Retina (tissue), 1 donor: ENCODE measurements at regions not wholly inside any gene's neighbourhood (a gene's known extent, or its start where the extent isn't known, plus 50 kb on each side); places are given as distances from the start of the nearest gene placed in this dataset.
"Not testable (repeated sequence)": the region's sequence is repeated elsewhere in the genome, so short reads cannot be mapped to it uniquely, and the experiment has no call there.

ENCODE experiments used
- DNase-seq: peaks from one replicate; pipeline ENCODE4 v3.0.0-alpha.2; 2016

DNA sequence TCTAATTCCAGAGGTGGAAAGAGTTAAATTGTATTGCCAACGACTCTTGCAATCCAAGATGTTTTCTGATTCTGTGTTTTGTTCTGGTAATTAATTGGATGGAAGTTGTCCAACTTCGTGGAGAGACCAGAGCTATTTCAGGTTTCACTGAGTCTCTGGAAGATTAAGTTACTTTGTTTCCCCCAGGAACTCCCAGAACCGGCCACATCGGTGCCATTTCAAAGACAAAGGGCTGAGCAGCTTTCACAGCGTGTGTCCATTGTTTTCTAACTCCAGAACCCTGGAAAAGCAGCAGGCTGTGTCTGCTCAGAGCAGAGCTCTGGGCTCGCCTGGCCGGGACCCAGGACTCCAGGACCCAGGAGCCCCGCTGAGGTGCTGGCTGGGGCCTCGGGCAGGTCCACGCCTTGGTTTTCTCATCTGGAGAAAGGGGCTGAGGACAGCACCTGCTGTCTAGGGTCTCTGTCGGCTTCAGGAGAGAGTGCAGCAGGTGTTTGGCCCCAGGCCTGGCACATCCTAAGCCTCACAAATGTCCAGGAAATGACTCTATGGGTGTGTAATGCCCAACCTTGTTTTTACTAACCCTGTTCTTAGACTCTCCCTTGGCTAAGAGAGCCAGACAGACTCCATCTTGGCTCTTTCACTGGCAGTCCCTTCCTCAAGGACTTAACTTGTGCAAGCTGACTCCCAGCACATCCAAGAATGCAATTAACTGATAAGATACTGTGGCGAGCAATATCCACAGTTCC lies 86.0 kb upstream of the SFSWAP start:
- peak; percentile 47 for DNase-seq

DNA sequence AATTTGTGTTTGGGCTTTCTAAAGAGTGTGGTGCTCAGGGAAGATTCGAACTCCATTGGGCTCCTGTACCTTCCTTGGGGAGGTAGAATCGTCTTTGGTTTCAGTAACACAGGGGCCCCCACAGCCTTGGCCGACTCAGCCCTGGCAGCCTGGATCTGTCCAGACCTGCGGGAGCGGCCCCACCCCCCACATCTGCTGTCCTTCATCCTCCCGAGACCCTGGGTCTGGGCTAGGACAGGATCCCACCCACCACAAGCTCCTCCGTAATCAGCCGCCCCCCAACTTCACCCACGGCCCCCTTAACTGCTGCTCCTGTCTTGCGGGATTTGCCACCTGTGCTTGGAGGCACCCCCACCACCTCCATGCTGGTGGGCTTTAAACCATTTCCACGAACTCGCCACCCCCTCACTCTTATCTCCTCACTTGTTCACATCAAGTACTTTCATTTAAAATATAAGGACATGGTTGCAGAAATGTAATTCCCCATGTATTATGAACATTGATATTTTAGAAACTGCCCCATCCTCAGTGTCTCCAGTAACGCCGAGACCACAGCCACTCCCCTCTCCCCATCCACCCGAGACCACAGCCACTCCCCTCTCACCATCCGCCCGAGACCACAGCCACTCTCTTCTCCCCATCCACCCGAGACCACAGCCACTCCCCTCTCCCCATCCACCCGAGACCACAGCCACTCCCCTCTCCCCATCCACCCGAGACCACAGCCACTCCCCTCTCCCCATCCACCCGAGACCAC lies 84.7 kb upstream of the SFSWAP start:
- not testable (repeated sequence) for DNase-seq

- not testable (repeated sequence) for DNase-seq
Measured at GRCh38 chr12:131627151-131628022, 83.5 kb upstream of the SFSWAP start.

- no peak for DNase-seq
Measured at GRCh38 chr12:131628023-131628740, 82.7 kb upstream of the SFSWAP start.

DNA sequence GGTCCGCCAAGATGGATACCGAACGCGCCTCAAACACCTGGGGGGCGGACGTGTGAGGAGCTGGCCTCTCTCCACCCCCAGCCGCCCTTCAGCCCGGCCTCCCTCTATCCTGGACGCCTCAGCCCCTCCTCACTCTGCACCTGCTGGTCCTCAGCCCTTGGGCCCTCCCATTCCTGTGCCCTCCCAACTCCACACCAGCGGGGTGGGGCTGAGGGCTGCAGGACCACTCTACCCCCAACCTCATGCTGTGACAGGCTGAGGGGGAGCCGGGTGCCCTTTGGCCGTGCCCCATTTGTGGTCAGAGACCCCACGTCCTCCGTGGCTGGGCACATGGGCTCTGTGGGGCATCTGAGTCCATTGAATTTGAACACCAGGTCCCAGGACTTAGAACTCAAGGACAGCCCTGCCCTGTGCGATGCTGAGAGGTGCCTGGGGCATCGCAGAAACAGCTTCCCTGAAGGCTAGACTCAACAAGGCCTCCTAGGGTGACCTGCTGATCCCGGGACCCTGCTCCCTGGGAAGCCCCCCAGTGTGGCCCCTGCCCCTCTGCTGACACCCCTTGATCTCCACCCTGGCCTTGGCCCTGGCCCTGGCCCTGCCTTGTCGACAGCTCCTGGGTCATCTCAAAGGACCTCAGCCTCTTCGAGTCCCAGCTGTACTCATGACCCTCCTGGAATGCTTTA lies 82.0 kb upstream of the SFSWAP start:
- no peak for DNase-seq

DNA sequence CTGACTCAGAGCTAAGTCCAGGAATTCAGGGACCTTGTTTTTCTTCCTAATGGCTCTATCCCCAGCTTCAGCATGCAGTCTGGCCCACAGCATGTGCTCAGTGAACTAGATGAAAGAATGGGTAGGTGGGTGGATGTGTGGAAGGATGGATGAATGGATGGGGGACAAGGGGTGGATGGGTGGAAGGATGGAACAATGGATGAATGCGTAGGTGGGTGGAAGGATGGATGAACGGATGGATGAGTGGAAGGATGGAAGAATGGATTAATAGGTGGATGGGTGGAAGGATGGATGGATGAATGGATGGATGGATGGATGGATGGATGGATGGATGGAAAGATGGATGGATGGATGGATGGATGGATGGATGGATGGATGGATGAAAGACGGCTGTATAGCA lies 79.7 kb upstream of the SFSWAP start:
- DNase-seq: no peak

DNA sequence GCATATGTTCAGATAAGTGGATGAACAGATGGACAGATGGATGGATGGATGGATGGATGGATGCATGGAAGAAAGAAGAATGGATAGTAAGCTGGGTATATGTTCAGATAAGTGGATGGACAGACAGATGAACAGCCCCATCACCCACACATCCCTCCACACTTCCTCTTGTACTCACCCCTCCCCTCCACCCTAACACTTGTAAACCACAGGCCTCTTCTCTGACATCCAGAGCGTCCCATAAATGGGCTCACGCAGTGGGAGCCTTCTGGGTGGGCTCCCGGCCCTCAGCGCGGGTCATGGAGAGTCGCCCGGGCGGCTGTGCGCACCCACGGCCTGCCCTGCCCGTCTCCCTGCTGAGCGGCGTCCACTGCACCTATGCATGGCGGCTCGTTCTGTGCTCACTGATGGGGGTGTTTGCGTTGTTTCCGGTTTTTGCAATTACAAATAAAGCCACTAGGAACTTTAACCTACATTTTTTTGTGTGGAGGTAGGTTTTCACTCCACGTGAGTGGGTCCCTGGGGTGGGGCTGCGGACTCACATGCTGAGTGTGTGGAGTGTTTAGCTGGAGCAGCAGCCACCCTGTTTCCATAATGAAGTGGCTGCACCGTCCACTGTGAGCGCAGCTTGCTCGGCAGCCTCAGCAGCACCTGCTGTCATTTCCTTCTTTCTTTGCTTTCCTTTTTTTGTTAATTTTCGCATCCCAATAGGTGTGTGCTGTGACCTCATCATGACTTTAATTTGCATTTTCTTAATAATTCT lies 78.8 kb upstream of the SFSWAP start:
- DNase-seq: not testable (repeated sequence)

DNA sequence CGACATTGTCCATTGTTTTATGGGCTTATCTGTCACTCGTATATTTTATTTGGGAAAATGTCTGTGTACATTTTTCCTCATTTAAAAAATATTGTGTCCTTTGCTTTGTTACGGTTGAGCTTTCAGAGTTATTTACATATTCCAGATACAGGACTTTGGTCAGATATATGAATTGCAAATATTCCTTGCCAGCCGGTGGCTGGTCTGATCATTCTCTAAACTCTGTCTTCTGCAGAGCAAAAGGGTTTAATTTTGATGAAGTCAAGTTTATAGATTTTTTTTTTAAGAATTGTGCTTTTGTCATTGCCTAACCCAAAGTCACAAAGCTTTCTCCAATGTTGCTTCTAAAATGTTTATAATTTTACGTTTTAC lies 78.3 kb upstream of the SFSWAP start:
- DNase-seq: not testable (repeated sequence)

GRCh38 chr12:131633610-131634009 lies 77.3 kb upstream of the SFSWAP start:
- DNase-seq: not testable (repeated sequence)

- DNase-seq: no peak
Measured at GRCh38 chr12:131634037-131634436, 76.9 kb upstream of the SFSWAP start.

DNA sequence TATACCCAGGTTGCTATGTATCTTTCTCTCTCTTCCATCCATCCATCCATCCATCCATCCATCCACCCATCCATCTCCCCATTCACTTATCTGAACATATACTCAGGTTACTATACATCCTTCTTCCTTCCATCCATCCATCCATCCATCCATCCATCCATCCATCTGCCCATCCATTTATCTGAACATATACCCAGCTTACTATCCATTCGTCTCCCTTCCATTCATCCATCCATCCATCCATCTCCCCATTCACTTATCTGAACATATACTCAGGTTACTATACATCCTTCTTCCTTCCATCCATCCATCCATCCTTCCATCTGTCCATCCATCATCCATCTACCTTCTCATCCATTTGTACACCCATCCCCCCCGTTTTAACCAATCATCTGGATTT lies 75.9 kb upstream of the SFSWAP start:
- not testable (repeated sequence) for DNase-seq

DNA sequence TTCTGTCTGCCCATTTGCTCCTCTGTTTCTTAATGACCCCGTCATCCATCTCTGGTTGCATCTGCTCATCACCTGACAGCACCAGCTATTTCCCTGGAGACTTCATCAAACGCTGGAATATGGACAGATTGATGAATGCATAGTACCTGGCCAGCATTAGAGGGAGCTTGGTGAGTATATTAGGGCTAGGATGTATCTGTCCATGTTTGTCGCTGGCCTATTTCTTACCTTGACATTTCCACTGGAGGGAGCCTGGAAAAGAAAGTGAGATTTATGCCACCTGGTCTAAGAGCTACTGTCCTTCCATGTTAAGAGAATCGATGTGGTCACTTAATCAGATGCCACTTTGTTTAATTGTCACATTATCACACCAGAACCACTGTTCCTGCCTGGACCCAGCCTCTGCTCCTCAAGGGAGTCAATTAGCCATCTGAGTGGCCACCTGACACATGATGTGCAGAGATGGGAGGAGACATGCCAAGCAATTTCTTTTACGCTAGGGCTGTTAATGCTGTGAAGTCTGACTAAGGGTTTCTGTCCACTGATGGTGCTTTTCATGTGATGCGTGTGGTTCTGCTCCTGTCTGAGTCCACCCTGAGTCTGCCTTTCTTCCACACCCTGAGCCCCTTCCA lies 75.3 kb upstream of the SFSWAP start:
- no peak for DNase-seq

GRCh38 chr12:131636266-131636665 lies 74.6 kb upstream of the SFSWAP start:
- no peak for DNase-seq

DNA sequence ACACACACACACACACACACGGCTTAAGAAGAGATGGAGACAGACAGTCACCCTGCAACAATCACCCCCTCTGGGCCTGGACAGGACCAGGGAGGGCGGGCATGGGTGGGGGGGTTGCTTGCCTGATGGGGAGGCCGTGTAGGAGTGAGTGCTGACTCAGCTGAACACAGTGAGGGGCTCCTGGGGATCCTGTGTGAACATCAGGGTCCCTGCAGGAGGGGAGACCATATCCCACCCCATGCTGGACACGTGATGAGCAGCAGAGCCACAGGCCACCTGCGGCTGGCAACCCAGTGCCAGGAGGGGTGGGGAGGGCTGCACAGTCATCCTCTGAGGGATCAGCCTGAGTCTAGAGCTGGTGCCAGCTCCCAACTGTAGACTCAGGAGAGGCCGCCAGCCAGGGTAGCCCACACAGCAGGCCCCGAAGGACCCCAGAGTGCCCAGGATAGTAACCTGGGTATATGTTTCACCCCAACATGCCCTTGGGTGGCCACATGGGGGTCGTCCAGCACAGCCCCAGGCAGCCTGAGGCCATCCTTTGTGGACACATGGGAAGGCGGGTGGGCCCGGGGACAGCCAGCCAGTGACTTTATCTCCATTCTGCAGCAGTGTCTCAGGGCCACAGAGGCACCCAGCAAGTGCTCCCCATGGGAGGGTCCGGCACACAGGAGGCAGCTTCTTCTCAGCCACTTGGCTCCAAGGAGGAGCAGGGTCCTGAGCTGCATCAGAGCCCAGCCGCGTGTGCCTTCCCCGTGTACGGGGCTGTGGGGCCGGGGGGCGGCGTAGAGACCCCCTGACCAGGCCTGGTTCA lies 73.7 kb upstream of the SFSWAP start:
- DNase-seq: no peak

DNA sequence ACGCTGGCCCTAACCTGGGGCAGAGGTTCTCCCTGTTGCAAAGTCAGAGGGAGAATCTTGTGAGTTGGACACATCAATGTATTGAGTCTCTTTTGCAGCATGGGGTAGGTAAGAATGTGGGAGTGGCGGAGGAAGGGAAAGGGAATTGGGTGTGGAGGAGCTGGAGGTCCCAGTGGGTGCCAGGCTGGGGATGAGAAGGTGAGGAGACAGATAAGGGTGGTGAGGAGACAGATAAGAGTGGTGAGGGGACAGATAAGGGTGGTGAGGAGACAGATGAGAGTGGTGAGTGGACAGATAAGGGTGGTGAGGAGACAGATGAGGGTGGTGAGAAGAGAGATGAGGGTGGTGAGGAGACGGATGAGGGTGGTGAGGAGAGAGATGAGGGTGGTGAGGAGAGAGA lies 72.9 kb upstream of the SFSWAP start:
- no peak for DNase-seq

DNA sequence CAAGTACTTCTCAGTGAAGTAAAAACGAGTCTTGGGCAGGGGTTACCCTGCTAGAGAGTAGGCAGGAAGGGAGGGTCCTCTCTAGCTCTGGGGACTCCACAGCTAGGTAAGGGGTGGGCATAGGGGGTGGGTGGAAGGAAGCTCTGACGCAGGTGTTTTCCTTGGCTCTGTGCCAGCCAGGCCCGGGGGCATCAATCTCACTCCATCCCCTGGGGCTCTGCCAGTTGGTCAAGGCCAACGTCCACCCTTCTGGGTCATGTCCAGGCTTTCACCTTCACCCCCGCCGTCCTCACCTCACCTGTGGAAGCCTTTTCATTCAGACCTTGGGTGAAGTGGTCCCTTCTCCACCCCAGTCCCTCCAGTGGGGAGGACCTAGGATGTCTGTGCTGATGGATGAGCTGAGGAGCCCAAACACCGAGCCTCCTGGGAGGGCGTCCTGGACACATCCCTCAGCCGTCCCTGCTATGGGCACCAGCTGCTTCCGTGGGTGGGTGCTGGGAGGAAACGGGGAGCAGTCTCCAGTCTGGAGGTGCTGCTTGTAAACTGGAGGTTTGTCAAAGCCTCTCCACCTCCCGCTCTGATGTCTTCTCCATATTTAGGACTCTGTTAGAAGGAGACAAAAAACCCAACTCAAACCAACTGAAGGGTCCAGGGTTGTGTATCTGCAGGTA lies 71.5 kb upstream of the SFSWAP start:
- no peak for DNase-seq

DNA sequence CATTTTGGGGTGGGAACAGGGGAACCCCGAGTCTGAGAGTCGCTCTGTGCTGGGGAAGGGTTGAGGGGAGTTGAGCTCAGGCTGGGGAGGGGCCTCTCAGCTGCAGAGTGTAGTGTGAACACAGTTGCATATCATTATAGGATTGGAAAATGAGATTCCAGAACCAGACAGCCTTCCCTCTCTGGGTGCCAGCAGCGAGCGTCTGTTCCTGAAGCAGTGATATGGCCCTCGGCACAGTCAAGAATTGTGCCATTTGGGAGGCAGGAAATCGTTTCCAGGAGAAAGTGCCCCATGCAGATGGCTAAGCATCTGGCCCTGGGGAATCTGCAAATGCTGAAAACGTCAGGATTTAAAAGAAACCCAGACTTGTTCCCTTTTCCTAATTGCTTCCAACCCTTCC lies 70.4 kb upstream of the SFSWAP start:
- no peak for DNase-seq

DNA sequence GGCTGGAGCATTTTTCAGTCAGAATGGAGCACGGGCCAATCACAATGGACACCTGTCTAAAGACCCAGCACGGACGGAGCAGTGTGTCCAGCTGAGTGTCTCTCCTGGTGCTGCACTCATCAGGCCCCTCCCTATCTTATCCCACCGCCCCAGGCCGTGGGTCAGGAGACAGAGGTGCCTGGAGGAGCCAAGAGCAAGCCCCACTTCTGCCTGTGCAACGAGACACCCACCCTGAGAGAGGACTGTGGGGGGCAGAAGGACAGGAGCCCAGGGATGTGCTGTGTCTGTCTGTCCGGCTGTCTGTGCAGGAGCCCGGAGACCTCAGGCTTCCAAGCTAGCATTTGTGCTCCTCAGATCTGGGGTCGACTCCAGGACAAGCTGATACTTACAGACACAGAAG lies 69.6 kb upstream of the SFSWAP start:
- DNase-seq: no peak

- no peak for DNase-seq
Measured at GRCh38 chr12:131642101-131642540, 68.8 kb upstream of the SFSWAP start.
